Body of pancreas (tissue), 4 donors: ENCODE measurements at regions not wholly inside any gene's neighbourhood (a gene's known extent, or its start where the extent isn't known, plus 50 kb on each side); places are given as distances from the start of the nearest gene placed in this dataset. TPM values are rescaled to one million over a fixed set of nuclear protein-coding genes. Genes with fewer than 3 reads are reported as not detected.
A peak's percentile ranks its signal among the peaks of the same experiment; 100 is the strongest.
"Not testable (repeated sequence)": the region's sequence is repeated elsewhere in the genome, so short reads cannot be mapped to it uniquely, and the experiment has no call there.

ENCODE experiments used
- ATAC-seq: fragments of 150-250 bp; one replicate; pipeline ENCODE4 v1.9.1; 2016
- DNase-seq, 4 donors: peaks; one replicate each; pipeline ENCODE4 v3.0.0-alpha.2; 2019
- H3K27ac ChIP-seq, 4 donors: fragments of 200-600 bp; sonication (generic); 1 replicate in 3 of 4; 2 replicates in 1 of 4; pipeline versions ENCODE4 v1.5.1 to v1.6.1; 2016 to 2019; ENCODE audit warnings: mild to moderate bottlenecking in 1 of 4, mixed read lengths in 1 of 4, moderate library complexity in 1 of 4
- H3K27me3 ChIP-seq, 2 donors: fragments of 200-600 bp; sonication (generic); one replicate each; pipeline ENCODE4 v1.6.0; 2016; ENCODE audit warnings: mild to moderate bottlenecking in 1 of 2
- H3K36me3 ChIP-seq, 2 donors: fragments of 200-600 bp; sonication (generic); replicated peaks in 1 of 2; 2 replicates each; pipeline ENCODE4 v1.5.1; 2016; ENCODE audit warnings: low read depth in 2 of 2; ENCODE audit not compliant: insufficient read depth in 1 of 2
- H3K4me1 ChIP-seq: fragments of 200-600 bp; sonication (generic); one replicate; pipeline ENCODE4 v1.6.0; 2016
- H3K4me3 ChIP-seq, 2 donors: fragments of 200-600 bp; sonication (generic); 1 replicate in 1 of 2; 2 replicates in 1 of 2; pipeline ENCODE4 v1.5.1; 2016 to 2019
- H3K9me3 ChIP-seq, 3 donors: fragments of 200-600 bp; sonication (generic); 1 replicate in 2 of 3; 2 replicates in 1 of 3; pipeline ENCODE4 v1.5.1; 2016
- CTCF ChIP-seq, 7 experiments: fragments of 450-650 bp in 4 of 7; fragments of 200-600 bp in 3 of 7; sonication (generic) in 3 of 7; IDR thresholded peaks; one replicate each; pipeline ENCODE4 v1.5.1; 2016 to 2019; ENCODE audit warnings: antibody characterized with exemption in 7 of 7
- POLR2A ChIP-seq, 3 donors: fragments of 450-650 bp; IDR thresholded peaks; one replicate each; pipeline ENCODE4 v1.6.1; 2016; ENCODE audit warnings: antibody characterized with exemption in 3 of 3, mild to moderate bottlenecking in 2 of 3
- WGBS, 2 donors: methylation state at CpG; one replicate each; pipeline ENCODE4 v1.1.5; 2017; 5-methylcytosine and 5-hydroxymethylcytosine counted together
- intact Hi-C: fragments of 100-400 bp; cut with DNase I; formaldehyde crosslinking; loops from one replicate; pipeline ENCODE4 v1.15.1; 2023
- small RNA-seq: library from RNA; depleted of rRNA; stranded (forward); fragments of <200 nt; gene quantifications from one replicate; pipeline ENCODE3, GENCODE V24; 2016

GRCh38 chr5:86554638-86555037 lies 63.1 kb upstream of the COX7C start:
- Histone ChIP-seq H3K4me3 (no peak overlapping the region), H3K9me3 (no peaks in the 10 kb centered on the region), H3K27me3 (no peaks in the 10 kb centered on the region), H3K4me1 (no peaks in the 10 kb centered on the region), H3K27ac (no peak overlapping the region), H3K36me3 (no peaks in the 10 kb centered on the region)
- TF ChIP-seq CTCF (IDR thresholded peaks at IDR 0.05) = no peak
- TF ChIP-seq POLR2A (IDR thresholded peaks at IDR 0.05) = no peak
- no peak for ATAC-seq
- intact Hi-C loops = no loop called here
- WGBS, 2 donors = 58 to 83% methylated on average over 1 of the region's 1 CpG
- no peak for DNase-seq

- intact Hi-C loops = no loop called here
- ATAC-seq (no peak), DNase-seq (no peak)
- Histone ChIP-seq H3K36me3 (no peaks in the 10 kb centered on the region), H3K9me3 (no peaks in the 10 kb centered on the region), H3K4me1 (no peaks in the 10 kb centered on the region), H3K4me3 (no peak overlapping the region), H3K27ac (no peak overlapping the region), H3K27me3 (no peaks in the 10 kb centered on the region)
- TF ChIP-seq POLR2A (IDR thresholded peaks at IDR 0.05) = no peak
- TF ChIP-seq CTCF (IDR thresholded peaks at IDR 0.05) = no peak
Observed at GRCh38 chr5:86557920-86558319, 59.8 kb upstream of the COX7C start.

GRCh38 chr5:86565197-86565789 lies 52.4 kb upstream of the COX7C start:
- no peak for ATAC-seq
- H3K4me1 ChIP-seq = no peaks in the 10 kb centered on the region
- intact Hi-C loops = no loop called here
- no peaks in the 10 kb centered on the region for H3K36me3 ChIP-seq
- TF ChIP-seq CTCF (IDR thresholded peaks at IDR 0.05) (no peak), POLR2A (IDR thresholded peaks at IDR 0.05) (no peak)
- H3K4me3 ChIP-seq = no peak overlapping the region
- no peaks in the 10 kb centered on the region for H3K9me3 ChIP-seq
- DNase-seq = no peak
- WGBS, 2 donors = 59 to 64% methylated on average over 8 of the region's 8 CpGs
- no peaks in the 10 kb centered on the region for H3K27me3 ChIP-seq
- H3K27ac ChIP-seq = no peak overlapping the region

- H3K9me3 ChIP-seq, H3K27me3 ChIP-seq, ATAC-seq, intact Hi-C loops, H3K27ac ChIP-seq, DNase-seq, H3K4me1 ChIP-seq, H3K36me3 ChIP-seq, H3K4me3 ChIP-seq: not testable (repeated sequence)
- TF ChIP-seq CTCF (IDR thresholded peaks at IDR 0.05) = peak in 1 of 7 experiments; percentile 2
- WGBS, 2 donors = 27 to 57% methylated on average over 3 of the region's 3 CpGs
Observed at GRCh38 chr5:86566030-86566429, 51.7 kb upstream of the COX7C start.

Small RNAs in the stretch of these regions (small RNA-seq; reads per million reads assigned to genes)
- gene RBBP4P6 = not detected
